ENCODE measurements at regions not wholly inside any gene's neighbourhood (a gene's known extent, or its start where the extent isn't known, plus 50 kb on each side); places are given as distances from the start of the nearest gene placed in this dataset.

DNA sequence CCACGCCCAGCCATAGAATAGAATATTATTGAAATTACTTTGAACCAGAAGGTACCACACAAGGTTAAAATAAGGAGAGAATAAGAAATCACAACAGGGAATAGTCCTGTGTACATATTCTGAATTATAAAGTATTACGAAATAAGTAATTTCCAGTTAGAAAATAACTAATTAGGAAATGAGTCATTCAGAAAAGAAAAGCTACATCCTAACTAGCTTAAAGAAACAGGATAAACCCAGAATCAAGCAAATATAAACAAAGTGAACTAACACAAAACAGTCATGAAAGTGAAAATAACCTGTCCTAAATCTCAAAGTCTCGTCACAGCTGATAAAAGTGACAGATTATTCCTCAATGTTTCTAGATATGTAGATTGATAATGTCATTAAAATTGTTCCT lies 74.8 kb upstream of the NEBL start:
- no peaks in the 10 kb centered on the region for H3K9me3 ChIP-seq (ENCODE audit: control insufficient read depth, insufficient read depth, low read length)
- no peaks in the 10 kb centered on the region for H3K27me3 ChIP-seq (ENCODE audit: control insufficient read depth, insufficient read depth, low read length)
- no peak for DNase-seq (ENCODE audit: low read depth, low spot score)
- CTCF ChIA-PET = no interaction called here
- no peak overlapping the region for H3K27ac ChIP-seq (ENCODE audit: low read depth, low read length)
- POLR2A ChIA-PET = no interaction called here
- no peak overlapping the region for H3K4me3 ChIP-seq (ENCODE audit: low read depth, low read length)
- TF ChIP-seq, protein P1, sequence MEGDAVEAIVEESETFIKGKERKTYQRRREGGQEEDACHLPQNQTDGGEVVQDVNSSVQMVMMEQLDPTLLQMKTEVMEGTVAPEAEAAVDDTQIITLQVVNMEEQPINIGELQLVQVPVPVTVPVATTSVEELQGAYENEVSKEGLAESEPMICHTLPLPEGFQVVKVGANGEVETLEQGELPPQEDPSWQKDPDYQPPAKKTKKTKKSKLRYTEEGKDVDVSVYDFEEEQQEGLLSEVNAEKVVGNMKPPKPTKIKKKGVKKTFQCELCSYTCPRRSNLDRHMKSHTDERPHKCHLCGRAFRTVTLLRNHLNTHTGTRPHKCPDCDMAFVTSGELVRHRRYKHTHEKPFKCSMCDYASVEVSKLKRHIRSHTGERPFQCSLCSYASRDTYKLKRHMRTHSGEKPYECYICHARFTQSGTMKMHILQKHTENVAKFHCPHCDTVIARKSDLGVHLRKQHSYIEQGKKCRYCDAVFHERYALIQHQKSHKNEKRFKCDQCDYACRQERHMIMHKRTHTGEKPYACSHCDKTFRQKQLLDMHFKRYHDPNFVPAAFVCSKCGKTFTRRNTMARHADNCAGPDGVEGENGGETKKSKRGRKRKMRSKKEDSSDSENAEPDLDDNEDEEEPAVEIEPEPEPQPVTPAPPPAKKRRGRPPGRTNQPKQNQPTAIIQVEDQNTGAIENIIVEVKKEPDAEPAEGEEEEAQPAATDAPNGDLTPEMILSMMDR (IDR thresholded peaks at IDR 0.05; ENCODE audit: low read depth, low read length) = no peak

DNA sequence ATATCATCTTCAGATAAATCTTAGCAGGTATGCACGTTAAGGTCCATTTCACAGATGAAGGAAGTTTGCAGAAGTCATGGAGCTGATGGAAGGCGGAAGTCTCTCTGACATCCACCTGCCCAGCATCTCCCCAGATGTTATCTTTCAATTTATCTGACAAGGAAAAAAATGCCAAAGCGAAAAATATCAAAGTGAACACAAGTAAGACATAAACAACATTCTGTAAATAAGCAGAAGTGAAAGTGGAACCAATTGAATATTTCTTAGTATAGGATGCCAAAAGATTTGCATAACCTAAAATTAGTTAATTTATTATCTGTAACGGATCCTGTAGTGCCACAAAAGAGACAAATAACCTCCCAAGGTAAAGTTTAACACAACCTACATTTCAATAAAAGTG lies 73.6 kb upstream of the NEBL start:
- Histone ChIP-seq H3K27ac (ENCODE audit: low read depth, low read length) (no peak overlapping the region), H3K9me3 (ENCODE audit: control insufficient read depth, insufficient read depth, low read length) (no peaks in the 10 kb centered on the region), H3K27me3 (ENCODE audit: control insufficient read depth, insufficient read depth, low read length) (no peaks in the 10 kb centered on the region), H3K4me3 (ENCODE audit: low read depth, low read length) (no peak overlapping the region)
- ChIA-PET POLR2A (no interaction called here), CTCF (no interaction called here)
- no peak for DNase-seq (ENCODE audit: low read depth, low spot score)
- TF ChIP-seq, protein P1 (IDR thresholded peaks at IDR 0.05; ENCODE audit: low read depth, low read length) = no peak

DNA sequence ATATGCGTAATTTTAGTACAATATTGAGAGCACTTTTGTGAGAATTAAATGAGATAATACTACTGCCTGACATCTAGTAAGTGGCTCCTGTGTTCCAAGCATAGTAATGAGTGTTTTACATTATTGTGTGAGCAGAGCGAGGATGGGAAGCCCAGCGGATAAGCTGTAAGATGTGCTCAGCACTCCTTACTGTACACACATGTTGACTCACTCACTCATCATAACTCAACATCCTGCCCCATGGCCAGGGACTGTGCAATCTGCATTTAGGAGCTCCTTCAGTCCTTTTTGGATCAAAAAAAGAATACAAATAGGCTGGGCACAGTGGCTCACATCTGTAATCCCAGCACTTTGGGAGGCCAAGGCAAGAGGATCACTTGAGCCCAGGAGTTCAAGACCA lies 72.9 kb upstream of the NEBL start:
- TF ChIP-seq, protein P1 (IDR thresholded peaks at IDR 0.05; ENCODE audit: low read depth, low read length) = no peak
- no peaks in the 10 kb centered on the region for H3K9me3 ChIP-seq (ENCODE audit: control insufficient read depth, insufficient read depth, low read length)
- H3K27me3 ChIP-seq (ENCODE audit: control insufficient read depth, insufficient read depth, low read length) = no peaks in the 10 kb centered on the region
- ChIA-PET POLR2A (no interaction called here), CTCF (no interaction called here)
- no peak for DNase-seq (ENCODE audit: low read depth, low spot score)
- no peak overlapping the region for H3K27ac ChIP-seq (ENCODE audit: low read depth, low read length)
- H3K4me3 ChIP-seq (ENCODE audit: low read depth, low read length) = no peak overlapping the region

DNA sequence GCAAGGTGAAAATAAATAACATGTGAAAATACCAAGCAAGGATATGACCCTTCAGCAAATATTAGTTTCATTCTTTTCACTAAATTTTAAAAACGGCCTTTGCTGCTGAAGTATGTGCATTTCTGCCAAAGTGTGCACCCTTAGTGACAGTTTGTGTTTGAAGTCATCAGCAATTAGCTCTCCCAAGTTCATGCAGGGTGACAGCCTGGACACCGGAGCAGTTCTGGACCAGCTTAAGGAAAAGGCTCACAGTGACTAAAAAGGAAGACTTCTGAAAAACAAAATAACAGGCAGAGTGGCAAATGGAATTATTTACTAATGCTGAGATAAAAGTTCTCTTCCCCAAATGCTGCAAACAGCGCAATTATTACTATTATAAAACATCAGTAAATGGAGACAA lies 69.3 kb upstream of the NEBL start:
- DNase-seq (ENCODE audit: low read depth, low spot score) = no peak
- TF ChIP-seq, protein P1 (IDR thresholded peaks at IDR 0.05; ENCODE audit: low read depth, low read length) = no peak
- H3K4me3 ChIP-seq (ENCODE audit: low read depth, low read length) = no peak overlapping the region
- no peak overlapping the region for H3K27ac ChIP-seq (ENCODE audit: low read depth, low read length)
- H3K9me3 ChIP-seq (ENCODE audit: control insufficient read depth, insufficient read depth, low read length) = no peaks in the 10 kb centered on the region
- H3K27me3 ChIP-seq (ENCODE audit: control insufficient read depth, insufficient read depth, low read length) = no peaks in the 10 kb centered on the region
- CTCF ChIA-PET = no interaction called here
- POLR2A ChIA-PET = no interaction called here

DNA sequence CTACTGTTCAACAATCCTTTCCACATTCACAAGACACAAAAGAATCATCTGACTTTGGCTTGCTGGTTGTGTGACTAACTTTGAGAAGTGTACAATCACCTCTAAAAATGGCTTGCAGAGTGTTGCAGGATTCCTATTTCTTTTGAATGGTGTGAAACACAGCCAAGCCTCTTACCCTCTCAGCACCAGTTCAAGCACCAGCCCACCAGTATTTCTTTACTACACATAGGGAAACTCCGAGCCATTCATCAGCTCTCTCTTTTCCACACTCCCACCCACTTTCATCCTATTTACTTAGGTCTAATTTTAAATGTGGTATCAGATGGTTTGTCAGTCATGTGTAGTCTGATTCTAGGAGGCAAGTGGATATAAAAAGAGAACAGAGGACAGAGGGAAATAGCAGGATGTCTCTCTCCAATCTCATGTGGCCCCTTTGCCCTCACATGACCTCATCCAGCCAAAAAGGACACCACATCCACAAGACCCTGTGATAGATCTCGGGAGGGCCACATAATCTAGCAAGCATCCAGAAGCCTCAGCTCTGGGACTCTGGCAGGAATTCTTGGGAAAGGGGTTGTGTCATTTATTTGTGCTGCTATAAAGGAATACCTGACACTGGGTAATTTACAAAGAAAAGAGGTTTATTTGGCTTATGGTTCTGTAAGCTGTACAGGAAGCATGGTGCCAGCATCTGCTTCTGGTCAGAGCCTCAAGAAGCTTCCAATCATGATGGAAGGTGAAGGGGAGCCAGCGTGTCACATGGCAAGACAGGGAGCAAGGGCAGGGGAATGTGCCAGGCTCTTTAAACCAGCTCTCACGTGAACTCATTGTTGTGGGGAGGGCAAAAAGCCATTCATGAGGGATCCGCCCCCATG lies 66.8 kb upstream of the NEBL start:
- TF ChIP-seq, protein P1 (IDR thresholded peaks at IDR 0.05; ENCODE audit: low read depth, low read length) = no peak
- no peak for DNase-seq (ENCODE audit: low read depth, low spot score)
- CTCF ChIA-PET = no interaction called here
- Histone ChIP-seq H3K4me3 (ENCODE audit: low read depth, low read length) (no peak overlapping the region), H3K27me3 (ENCODE audit: control insufficient read depth, insufficient read depth, low read length) (no peaks in the 10 kb centered on the region), H3K27ac (ENCODE audit: low read depth, low read length) (no peak overlapping the region), H3K9me3 (ENCODE audit: control insufficient read depth, insufficient read depth, low read length) (no peaks in the 10 kb centered on the region)
- POLR2A ChIA-PET = no interaction called here

All from AG04450 (cell line).